ENCODE measurements at regions not wholly inside any gene's neighbourhood (a gene's known extent, or its start where the extent isn't known, plus 50 kb on each side); places are given as distances from the start of the nearest gene placed in this dataset.

DNA sequence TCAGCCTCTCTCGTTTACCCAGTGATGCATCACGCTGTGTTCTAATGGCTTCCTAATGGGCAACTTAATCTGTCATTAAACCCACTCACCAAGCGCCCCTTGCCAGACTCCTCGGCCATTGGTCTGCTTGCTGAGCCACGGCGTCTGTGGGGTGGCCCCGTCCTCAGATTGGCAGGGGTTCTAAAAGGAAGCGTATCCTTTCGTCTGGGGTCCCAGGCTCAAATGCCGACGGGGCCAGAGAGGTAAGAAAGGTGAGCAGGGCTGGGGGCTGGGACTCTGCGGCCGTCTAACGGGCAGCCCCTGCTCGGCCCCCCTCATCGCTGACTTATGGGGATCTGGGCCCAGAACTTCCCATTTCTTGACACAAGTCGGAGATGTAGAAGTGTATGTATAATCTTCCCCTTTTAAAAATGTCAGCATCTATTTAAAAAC is 315.1 kb upstream of the PROK2 start:
- H3K36me3 ChIP-seq (ENCODE audit: insufficient read depth), result no peaks in the 10 kb centered on the region
- H3K79me2 ChIP-seq (replicated peaks; ENCODE audit: insufficient read depth), result no peaks in the 10 kb centered on the region
- TF ChIP-seq POLR2AphosphoS5 (IDR thresholded peaks at IDR 0.05; ENCODE audit: low read depth), result no peak
- no peak for TF ChIP-seq ZNF331 (CRISPR knock-in tag; IDR thresholded peaks at IDR 0.05; ENCODE audit: low read depth)
- TF ChIP-seq, protein P1, sequence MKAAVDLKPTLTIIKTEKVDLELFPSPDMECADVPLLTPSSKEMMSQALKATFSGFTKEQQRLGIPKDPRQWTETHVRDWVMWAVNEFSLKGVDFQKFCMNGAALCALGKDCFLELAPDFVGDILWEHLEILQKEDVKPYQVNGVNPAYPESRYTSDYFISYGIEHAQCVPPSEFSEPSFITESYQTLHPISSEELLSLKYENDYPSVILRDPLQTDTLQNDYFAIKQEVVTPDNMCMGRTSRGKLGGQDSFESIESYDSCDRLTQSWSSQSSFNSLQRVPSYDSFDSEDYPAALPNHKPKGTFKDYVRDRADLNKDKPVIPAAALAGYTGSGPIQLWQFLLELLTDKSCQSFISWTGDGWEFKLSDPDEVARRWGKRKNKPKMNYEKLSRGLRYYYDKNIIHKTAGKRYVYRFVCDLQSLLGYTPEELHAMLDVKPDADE (IDR thresholded peaks at IDR 0.05), result no peak
- TF ChIP-seq, protein P2, sequence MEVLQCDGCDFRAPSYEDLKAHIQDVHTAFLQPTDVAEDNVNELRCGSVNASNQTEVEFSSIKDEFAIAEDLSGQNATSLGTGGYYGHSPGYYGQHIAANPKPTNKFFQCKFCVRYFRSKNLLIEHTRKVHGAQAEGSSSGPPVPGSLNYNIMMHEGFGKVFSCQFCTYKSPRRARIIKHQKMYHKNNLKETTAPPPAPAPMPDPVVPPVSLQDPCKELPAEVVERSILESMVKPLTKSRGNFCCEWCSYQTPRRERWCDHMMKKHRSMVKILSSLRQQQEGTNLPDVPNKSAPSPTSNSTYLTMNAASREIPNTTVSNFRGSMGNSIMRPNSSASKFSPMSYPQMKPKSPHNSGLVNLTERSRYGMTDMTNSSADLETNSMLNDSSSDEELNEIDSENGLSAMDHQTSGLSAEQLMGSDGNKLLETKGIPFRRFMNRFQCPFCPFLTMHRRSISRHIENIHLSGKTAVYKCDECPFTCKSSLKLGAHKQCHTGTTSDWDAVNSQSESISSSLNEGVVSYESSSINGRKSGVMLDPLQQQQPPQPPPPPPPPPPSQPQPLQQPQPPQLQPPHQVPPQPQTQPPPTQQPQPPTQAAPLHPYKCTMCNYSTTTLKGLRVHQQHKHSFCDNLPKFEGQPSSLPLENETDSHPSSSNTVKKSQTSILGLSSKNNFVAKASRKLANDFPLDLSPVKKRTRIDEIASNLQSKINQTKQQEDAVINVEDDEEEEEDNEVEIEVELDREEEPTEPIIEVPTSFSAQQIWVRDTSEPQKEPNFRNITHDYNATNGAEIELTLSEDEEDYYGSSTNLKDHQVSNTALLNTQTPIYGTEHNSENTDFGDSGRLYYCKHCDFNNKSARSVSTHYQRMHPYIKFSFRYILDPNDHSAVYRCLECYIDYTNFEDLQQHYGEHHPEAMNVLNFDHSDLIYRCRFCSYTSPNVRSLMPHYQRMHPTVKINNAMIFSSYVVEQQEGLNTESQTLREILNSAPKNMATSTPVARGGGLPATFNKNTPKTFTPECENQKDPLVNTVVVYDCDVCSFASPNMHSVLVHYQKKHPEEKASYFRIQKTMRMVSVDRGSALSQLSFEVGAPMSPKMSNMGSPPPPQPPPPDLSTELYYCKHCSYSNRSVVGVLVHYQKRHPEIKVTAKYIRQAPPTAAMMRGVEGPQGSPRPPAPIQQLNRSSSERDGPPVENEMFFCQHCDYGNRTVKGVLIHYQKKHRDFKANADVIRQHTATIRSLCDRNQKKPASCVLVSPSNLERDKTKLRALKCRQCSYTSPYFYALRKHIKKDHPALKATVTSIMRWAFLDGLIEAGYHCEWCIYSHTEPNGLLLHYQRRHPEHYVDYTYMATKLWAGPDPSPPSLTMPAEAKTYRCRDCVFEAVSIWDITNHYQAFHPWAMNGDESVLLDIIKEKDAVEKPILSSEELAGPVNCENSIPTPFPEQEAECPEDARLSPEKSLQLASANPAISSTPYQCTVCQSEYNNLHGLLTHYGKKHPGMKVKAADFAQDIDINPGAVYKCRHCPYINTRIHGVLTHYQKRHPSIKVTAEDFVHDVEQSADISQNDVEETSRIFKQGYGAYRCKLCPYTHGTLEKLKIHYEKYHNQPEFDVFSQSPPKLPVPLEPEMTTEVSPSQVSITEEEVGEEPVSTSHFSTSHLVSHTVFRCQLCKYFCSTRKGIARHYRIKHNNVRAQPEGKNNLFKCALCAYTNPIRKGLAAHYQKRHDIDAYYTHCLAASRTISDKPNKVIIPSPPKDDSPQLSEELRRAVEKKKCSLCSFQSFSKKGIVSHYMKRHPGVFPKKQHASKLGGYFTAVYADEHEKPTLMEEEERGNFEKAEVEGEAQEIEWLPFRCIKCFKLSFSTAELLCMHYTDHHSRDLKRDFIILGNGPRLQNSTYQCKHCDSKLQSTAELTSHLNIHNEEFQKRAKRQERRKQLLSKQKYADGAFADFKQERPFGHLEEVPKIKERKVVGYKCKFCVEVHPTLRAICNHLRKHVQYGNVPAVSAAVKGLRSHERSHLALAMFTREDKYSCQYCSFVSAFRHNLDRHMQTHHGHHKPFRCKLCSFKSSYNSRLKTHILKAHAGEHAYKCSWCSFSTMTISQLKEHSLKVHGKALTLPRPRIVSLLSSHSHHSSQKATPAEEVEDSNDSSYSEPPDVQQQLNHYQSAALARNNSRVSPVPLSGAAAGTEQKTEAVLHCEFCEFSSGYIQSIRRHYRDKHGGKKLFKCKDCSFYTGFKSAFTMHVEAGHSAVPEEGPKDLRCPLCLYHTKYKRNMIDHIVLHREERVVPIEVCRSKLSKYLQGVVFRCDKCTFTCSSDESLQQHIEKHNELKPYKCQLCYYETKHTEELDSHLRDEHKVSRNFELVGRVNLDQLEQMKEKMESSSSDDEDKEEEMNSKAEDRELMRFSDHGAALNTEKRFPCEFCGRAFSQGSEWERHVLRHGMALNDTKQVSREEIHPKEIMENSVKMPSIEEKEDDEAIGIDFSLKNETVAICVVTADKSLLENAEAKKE (CRISPR knock-in tag; IDR thresholded peaks at IDR 0.05), result no peak
- no peak for TF ChIP-seq STAT1 (IDR thresholded peaks at IDR 0.05; ENCODE audit: unreplicated experiment)
- TF ChIP-seq ZNF114 (CRISPR knock-in tag; IDR thresholded peaks at IDR 0.05), result no peak
- TF ChIP-seq, protein P3, sequence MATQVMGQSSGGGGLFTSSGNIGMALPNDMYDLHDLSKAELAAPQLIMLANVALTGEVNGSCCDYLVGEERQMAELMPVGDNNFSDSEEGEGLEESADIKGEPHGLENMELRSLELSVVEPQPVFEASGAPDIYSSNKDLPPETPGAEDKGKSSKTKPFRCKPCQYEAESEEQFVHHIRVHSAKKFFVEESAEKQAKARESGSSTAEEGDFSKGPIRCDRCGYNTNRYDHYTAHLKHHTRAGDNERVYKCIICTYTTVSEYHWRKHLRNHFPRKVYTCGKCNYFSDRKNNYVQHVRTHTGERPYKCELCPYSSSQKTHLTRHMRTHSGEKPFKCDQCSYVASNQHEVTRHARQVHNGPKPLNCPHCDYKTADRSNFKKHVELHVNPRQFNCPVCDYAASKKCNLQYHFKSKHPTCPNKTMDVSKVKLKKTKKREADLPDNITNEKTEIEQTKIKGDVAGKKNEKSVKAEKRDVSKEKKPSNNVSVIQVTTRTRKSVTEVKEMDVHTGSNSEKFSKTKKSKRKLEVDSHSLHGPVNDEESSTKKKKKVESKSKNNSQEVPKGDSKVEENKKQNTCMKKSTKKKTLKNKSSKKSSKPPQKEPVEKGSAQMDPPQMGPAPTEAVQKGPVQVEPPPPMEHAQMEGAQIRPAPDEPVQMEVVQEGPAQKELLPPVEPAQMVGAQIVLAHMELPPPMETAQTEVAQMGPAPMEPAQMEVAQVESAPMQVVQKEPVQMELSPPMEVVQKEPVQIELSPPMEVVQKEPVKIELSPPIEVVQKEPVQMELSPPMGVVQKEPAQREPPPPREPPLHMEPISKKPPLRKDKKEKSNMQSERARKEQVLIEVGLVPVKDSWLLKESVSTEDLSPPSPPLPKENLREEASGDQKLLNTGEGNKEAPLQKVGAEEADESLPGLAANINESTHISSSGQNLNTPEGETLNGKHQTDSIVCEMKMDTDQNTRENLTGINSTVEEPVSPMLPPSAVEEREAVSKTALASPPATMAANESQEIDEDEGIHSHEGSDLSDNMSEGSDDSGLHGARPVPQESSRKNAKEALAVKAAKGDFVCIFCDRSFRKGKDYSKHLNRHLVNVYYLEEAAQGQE (IDR thresholded peaks at IDR 0.05; ENCODE audit: unreplicated experiment), result no peak
- no peak; the same call in 1 of the 2 replicates for TF ChIP-seq NANOG (IDR thresholded peaks at IDR 0.05; ENCODE audit: borderline replicate concordance)
- TF ChIP-seq JUNB (IDR thresholded peaks at IDR 0.05; ENCODE audit: unreplicated experiment), result no peak
- TF ChIP-seq EZH2phosphoT487 (IDR thresholded peaks at IDR 0.05; ENCODE audit: unreplicated experiment), result no peak
- TF ChIP-seq, protein P4, sequence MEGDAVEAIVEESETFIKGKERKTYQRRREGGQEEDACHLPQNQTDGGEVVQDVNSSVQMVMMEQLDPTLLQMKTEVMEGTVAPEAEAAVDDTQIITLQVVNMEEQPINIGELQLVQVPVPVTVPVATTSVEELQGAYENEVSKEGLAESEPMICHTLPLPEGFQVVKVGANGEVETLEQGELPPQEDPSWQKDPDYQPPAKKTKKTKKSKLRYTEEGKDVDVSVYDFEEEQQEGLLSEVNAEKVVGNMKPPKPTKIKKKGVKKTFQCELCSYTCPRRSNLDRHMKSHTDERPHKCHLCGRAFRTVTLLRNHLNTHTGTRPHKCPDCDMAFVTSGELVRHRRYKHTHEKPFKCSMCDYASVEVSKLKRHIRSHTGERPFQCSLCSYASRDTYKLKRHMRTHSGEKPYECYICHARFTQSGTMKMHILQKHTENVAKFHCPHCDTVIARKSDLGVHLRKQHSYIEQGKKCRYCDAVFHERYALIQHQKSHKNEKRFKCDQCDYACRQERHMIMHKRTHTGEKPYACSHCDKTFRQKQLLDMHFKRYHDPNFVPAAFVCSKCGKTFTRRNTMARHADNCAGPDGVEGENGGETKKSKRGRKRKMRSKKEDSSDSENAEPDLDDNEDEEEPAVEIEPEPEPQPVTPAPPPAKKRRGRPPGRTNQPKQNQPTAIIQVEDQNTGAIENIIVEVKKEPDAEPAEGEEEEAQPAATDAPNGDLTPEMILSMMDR (conservative IDR thresholded peaks at IDR 0.05; ENCODE audit: low read depth in 2 of 2), result no peak
- TF ChIP-seq EZH2 (IDR thresholded peaks at IDR 0.05; ENCODE audit: low read depth, unreplicated experiment), result no peak
- peak overlapping the region; percentile 82 for H3K4me3 ChIP-seq
- peak overlapping the region; percentile 99 for H2AFZ ChIP-seq
- Mint-ChIP-seq H3K27me3 (ENCODE audit: insufficient read depth, low read depth, poor library complexity) (peaks cover 14% of the 10 kb centered on the region), H3K4me3 (peak overlapping the region; percentile 82), H3K27ac (no peak overlapping the region), H3K4me1 (peaks cover 15% of the 10 kb centered on the region), H3K9me3 (no peaks in the 10 kb centered on the region), H3K36me3 (ENCODE audit: low read depth) (no peaks in the 10 kb centered on the region)
- ATAC-seq, result peak; percentile 63
- H3K4me2 ChIP-seq, result peak overlapping the region; percentile 95
- DNase-seq (ENCODE audit: low spot score), result peak; percentile 60
- H3F3A ChIP-seq (replicated peaks; ENCODE audit: low read depth), result no peaks in the 10 kb centered on the region
- H4K20me1 ChIP-seq (replicated peaks; ENCODE audit: insufficient read depth), result no peaks in the 10 kb centered on the region
- 0 out of 2 replicates have a peak, but pooled peaks cover 4% of the 10 kb centered on the region for H3K4me1 ChIP-seq (ENCODE audit: insufficient read depth)
- no peak overlapping the region for H3K27ac ChIP-seq (ENCODE audit: low read depth)
- no peaks in the 10 kb centered on the region for H3K9me2 ChIP-seq (ENCODE audit: insufficient read depth)
- peaks cover 3% of the 10 kb centered on the region; the same call in 1 of the 2 replicates for H3K27me3 ChIP-seq (ENCODE audit: insufficient read depth)
